ENCODE measurements at regions not wholly inside any gene's neighbourhood (a gene's known extent, or its start where the extent isn't known, plus 50 kb on each side); places are given as distances from the start of the nearest gene placed in this dataset.

- H3K9me2 ChIP-seq (replicated peaks; ENCODE audit: insufficient read depth), result no peaks in the 10 kb centered on the region
- no peak overlapping the region for H3K4me3 ChIP-seq
- H3K27me3 ChIP-seq, result no peaks in the 10 kb centered on the region
- TF ChIP-seq CTCF (IDR thresholded peaks at IDR 0.05; ENCODE audit: poor library complexity) (no peak), EZH2phosphoT487 (IDR thresholded peaks at IDR 0.05; ENCODE audit: low read depth, severe bottlenecking, unreplicated experiment) (no peak), EZH2 (IDR thresholded peaks at IDR 0.05; ENCODE audit: borderline replicate concordance) (no peak)
- H3K79me2 ChIP-seq, result no peaks in the 10 kb centered on the region
- no peaks in the 10 kb centered on the region for H4K20me1 ChIP-seq (ENCODE audit: insufficient read depth, poor library complexity, severe bottlenecking)
- WGBS (ENCODE audit: low lambda C conversion rate, missing lambda C conversion rate), result 93% methylated on average over 16 of the region's 16 CpGs
- no peak for DNase-seq (ENCODE audit: low spot score)
- peaks cover 4% of the 10 kb centered on the region for H3K4me1 ChIP-seq (ENCODE audit: insufficient read depth)
- H2AFZ ChIP-seq, result no peak overlapping the region
- no peak overlapping the region for H3K4me2 ChIP-seq
- H3K36me3 ChIP-seq (replicated peaks; ENCODE audit: insufficient read depth, low read depth), result no peaks in the 10 kb centered on the region
- no peak overlapping the region for H3K27ac ChIP-seq
- H3K9me3 ChIP-seq (ENCODE audit: low read depth), result no peaks in the 10 kb centered on the region
Observed at GRCh38 chr7:156458011-156458410, 182.6 kb upstream of the RNF32 start.

GRCh38 chr7:156456503-156457115 lies 184.0 kb upstream of the RNF32 start:
- Histone ChIP-seq H3K9me2 (replicated peaks; ENCODE audit: insufficient read depth) (no peaks in the 10 kb centered on the region), H3K27ac (peak overlapping the region; percentile 16), H3K36me3 (replicated peaks; ENCODE audit: insufficient read depth, low read depth) (no peaks in the 10 kb centered on the region), H3K79me2 (no peaks in the 10 kb centered on the region), H3K4me2 (no peak overlapping the region), H4K20me1 (ENCODE audit: insufficient read depth, poor library complexity, severe bottlenecking) (no peaks in the 10 kb centered on the region), H3K4me3 (no peak overlapping the region), H3K27me3 (no peaks in the 10 kb centered on the region), H3K4me1 (ENCODE audit: insufficient read depth) (peaks cover 3% of the 10 kb centered on the region), H3K9me3 (ENCODE audit: low read depth) (no peaks in the 10 kb centered on the region), H2AFZ (no peak overlapping the region)
- no peak for TF ChIP-seq EZH2 (IDR thresholded peaks at IDR 0.05; ENCODE audit: borderline replicate concordance)
- no peak for TF ChIP-seq CTCF (IDR thresholded peaks at IDR 0.05; ENCODE audit: poor library complexity)
- no peak for TF ChIP-seq EZH2phosphoT487 (IDR thresholded peaks at IDR 0.05; ENCODE audit: low read depth, severe bottlenecking, unreplicated experiment)
- peak; percentile 44 for DNase-seq (ENCODE audit: low spot score)
- WGBS (ENCODE audit: low lambda C conversion rate, missing lambda C conversion rate), result 63% methylated on average over 11 of the region's 11 CpGs

- no peaks in the 10 kb centered on the region for H3K36me3 ChIP-seq (replicated peaks; ENCODE audit: insufficient read depth, low read depth)
- no peak overlapping the region for H2AFZ ChIP-seq
- no peaks in the 10 kb centered on the region for H4K20me1 ChIP-seq (ENCODE audit: insufficient read depth, poor library complexity, severe bottlenecking)
- no peak for DNase-seq (ENCODE audit: low spot score)
- no peaks in the 10 kb centered on the region for H3K9me3 ChIP-seq (ENCODE audit: low read depth)
- no peaks in the 10 kb centered on the region for H3K27me3 ChIP-seq
- no peak overlapping the region for H3K4me2 ChIP-seq
- H3K79me2 ChIP-seq, result no peaks in the 10 kb centered on the region
- H3K4me3 ChIP-seq, result no peak overlapping the region
- WGBS (ENCODE audit: low lambda C conversion rate, missing lambda C conversion rate), result 85% methylated on average over 8 of the region's 8 CpGs
- TF ChIP-seq EZH2phosphoT487 (IDR thresholded peaks at IDR 0.05; ENCODE audit: low read depth, severe bottlenecking, unreplicated experiment), result no peak
- TF ChIP-seq EZH2 (IDR thresholded peaks at IDR 0.05; ENCODE audit: borderline replicate concordance), result no peak
- no peak for TF ChIP-seq CTCF (IDR thresholded peaks at IDR 0.05; ENCODE audit: poor library complexity)
- H3K27ac ChIP-seq, result no peak overlapping the region
- no peaks in the 10 kb centered on the region for H3K4me1 ChIP-seq (ENCODE audit: insufficient read depth)
- no peaks in the 10 kb centered on the region for H3K9me2 ChIP-seq (replicated peaks; ENCODE audit: insufficient read depth)
Observed at GRCh38 chr7:156456032-156456431, 184.5 kb upstream of the RNF32 start.

All from hepatocyte (in vitro differentiated cells).